ENCODE measurements at regions not wholly inside any gene's neighbourhood (a gene's known extent, or its start where the extent isn't known, plus 50 kb on each side); places are given as distances from the start of the nearest gene placed in this dataset.

GRCh38 chr6:56863366-56863765 is 91.5 kb upstream of the BEND6 start:
- no peak for DNase-seq

GRCh38 chr6:56862415-56863175 is 92.3 kb upstream of the BEND6 start:
- DNase-seq: no peak

- DNase-seq: no peak
Measured at GRCh38 chr6:56860475-56860874, 94.4 kb upstream of the BEND6 start.

GRCh38 chr6:56856036-56856580 is 98.8 kb upstream of the BEND6 start:
- no peak for DNase-seq

- no peak for DNase-seq
Measured at GRCh38 chr6:56854086-56854485, 100.8 kb upstream of the BEND6 start.

- no peak for DNase-seq
Measured at GRCh38 chr6:56853541-56853940, 101.4 kb upstream of the BEND6 start.

DNA sequence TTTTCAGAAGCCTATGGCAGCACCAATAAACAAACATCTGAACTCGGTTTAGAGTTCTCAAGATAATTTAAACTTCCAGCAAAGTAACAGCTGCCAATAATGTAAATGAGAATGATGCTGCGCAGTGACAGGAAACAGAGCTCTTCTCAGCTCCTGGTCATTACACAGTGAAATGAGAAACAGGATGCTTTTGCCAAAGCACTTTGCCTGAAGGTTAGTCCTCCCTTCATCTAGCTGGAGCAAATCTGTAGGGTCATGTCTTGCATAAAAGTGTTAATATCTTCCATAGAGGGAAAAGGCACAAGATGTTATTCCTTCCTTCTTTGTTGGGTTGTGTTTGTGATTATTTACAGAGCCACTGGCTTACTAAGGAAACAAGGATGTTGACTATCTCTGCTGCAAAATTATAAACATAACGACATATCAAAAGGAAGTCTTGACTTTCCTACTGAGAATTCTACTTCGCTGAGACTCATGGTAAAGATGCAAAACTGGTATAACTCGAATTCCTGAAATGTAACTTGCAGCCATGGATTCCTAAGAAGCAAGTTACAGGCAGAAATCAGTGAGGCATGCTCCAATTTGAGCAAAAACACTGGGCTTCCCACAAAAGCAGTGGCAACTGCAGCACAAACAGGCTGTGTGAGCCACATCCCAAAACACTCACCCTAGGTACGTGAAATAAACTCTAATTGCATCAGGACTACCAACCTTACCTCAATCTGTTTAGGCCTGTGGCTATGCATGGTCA is 102.5 kb upstream of the BEND6 start:
- DNase-seq: no peak

GRCh38 chr6:56851541-56852259 is 103.2 kb upstream of the BEND6 start:
- DNase-seq: no peak

DNA sequence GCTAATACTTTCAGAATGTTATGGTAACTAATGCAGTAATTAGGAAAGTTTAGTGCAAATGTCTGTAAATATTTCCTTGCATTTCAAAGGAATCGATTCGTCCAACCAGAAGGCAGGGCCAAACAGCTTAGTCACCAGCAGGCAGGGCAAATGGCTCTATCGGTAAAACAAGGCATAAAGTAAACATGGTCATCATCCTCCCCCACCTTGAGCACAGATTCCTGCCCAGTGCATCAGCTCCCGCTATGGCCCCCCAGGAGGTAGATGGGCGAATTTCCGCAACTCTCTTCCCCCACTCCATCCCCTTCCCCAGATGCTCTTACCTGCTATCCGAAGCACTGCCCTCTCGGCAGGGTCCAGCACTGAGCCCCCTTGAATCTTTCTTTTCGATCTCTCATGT is 103.8 kb upstream of the BEND6 start:
- DNase-seq: no peak

- DNase-seq: no peak
Measured at GRCh38 chr6:56850626-56851025, 104.3 kb upstream of the BEND6 start.

GRCh38 chr6:56849896-56850295 is 105.0 kb upstream of the BEND6 start:
- DNase-seq: no peak

GRCh38 chr6:56848105-56848504 is 106.8 kb upstream of the BEND6 start:
- DNase-seq: no peak

GRCh38 chr6:56845032-56845431 is 109.9 kb upstream of the BEND6 start:
- no peak for DNase-seq

- DNase-seq: peak; percentile 62
Measured at GRCh38 chr6:56843476-56844349, 111.2 kb upstream of the BEND6 start.

DNA sequence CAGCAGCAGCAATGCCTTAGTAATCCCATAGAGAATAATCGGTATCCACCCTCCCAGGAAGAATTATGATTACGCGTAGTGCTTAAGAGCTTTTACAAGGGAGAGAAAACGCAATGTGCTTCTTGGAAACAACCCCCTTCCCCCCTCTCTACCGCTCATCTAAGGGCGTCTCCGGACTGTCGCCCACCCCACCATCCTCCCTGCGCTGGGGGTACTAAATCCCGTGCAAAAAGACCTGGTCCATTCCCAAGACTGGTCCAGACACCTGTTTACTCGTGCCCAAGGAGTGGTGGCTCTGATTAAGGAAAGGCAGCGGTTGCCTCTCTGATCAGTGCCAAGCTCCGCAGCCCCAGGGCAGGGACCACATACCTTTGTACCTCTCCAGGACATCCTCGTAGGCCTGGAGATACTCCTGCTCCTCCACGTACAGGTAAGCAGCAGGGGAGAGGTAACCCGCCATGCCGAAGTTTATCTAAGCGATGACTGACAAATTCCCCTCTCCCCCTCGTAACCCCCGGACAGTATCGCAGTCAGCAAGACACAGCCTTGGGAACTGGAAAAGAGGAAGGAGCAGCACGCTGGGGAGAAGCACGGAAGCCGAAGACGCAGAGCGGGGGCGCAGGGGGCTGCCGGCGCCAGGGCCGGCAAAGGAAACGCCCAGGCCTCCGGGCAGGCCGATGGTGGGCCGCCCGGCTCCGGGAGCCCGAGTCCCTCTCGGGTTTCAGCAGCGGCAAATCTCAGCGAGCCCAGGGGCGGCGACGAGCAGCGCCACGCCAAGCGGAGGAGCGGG is 112.0 kb upstream of the BEND6 start:
- DNase-seq: no peak

- DNase-seq: no peak
Measured at GRCh38 chr6:56841751-56842150, 113.2 kb upstream of the BEND6 start.

DNA sequence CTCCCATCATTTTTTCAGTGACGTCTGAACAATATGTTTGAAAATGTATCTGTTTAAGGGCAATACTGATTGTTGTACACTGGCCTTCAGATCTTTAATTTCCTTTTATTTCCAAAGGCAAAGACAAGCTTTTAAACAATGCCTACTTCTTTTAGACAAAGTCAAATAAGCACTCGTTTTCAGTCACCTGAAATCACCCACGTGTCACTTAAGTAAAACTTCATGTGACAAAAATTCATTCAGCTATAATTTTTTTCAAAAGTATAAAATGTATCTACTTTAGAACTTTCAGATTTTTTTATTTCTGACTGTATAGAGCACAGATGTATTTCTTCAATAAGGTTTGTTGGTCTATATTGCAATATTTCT is 113.5 kb upstream of the BEND6 start:
- DNase-seq: no peak

DNA sequence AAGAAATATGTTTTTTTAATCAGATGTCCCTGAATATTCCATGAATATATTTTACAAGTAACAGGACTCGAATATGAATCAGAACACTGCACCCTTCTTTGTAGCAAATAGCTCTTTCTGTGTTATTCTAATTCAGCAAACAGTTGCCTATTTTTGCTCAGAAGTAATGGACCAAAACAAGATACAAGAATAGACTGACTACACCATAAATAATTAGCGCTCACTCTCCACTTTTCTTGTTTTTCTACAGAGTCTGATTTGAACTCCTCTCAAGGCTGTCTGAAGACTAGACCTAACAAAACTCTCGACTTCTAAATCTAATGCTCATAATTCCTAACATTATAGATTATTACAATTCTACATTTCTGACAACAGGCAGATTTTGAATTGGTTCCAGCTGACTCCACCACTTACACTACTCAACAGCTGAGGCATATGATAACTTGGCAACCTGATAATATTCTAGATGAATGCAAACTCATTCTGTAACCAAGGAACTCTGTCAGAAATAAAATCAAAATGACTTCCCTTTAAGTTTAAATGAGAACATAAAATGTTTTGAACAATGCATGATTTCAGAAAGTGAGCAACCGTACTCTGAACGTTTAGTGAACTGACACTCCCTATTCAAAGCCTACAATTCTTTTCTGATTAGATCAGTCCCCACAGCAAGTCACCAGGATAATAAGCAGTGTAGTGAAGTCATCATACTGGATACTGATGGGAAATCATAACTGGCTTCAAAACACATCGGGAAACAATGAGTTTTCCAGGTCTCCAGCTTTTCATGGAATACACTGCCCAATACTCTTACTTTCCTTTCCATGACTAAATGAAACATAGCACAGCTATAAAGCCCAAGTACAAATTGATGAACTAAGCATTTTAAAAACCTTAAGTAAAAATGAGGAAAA is 114.2 kb upstream of the BEND6 start:
- no peak for DNase-seq

GRCh38 chr6:56839533-56840183 is 115.2 kb upstream of the BEND6 start:
- DNase-seq: no peak

DNA sequence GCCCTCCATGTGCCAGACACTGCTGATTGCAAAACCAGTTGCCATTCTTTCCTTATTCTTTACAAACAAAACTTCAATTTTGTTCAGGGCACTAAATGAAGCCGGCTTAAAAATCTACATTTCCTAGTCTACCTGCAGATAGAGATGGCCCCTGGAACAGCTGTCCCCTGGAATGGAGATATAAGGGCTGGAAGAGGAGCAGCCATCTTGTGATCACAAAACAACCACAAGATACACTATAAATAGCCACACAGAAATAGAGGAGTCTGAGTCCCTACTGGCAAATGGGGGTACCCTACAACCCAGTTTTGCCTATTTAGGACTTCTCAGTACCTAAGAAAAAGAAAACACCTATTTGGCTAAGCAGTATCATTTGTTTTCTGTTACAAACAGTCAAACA is 115.9 kb upstream of the BEND6 start:
- no peak for DNase-seq
